DMS 273 treated with DMSO at 0.1 percent for 48 hours (cell line): ENCODE measurements at regions not wholly inside any gene's neighbourhood (a gene's known extent, or its start where the extent isn't known, plus 50 kb on each side); places are given as distances from the start of the nearest gene placed in this dataset.

ENCODE experiments used
- DNase-seq: peaks from one replicate; lab custom pipeline; 2025; lab: John Stamatoyannopoulos, UW

GRCh38 chr1:87880098-87880760 lies 551.5 kb downstream of the LMO4 start:
- no peak for DNase-seq

GRCh38 chr1:87880764-87881163 lies 552.1 kb downstream of the LMO4 start:
- no peak for DNase-seq

- DNase-seq, result no peak
Measured at GRCh38 chr1:87883906-87884305, 555.2 kb downstream of the LMO4 start.

- no peak for DNase-seq
Measured at GRCh38 chr1:87884581-87884980, 555.9 kb downstream of the LMO4 start.

- no peak for DNase-seq
Measured at GRCh38 chr1:87885278-87886025, 556.8 kb downstream of the LMO4 start.

GRCh38 chr1:87887100-87887499 lies 558.4 kb downstream of the LMO4 start:
- DNase-seq, result no peak

GRCh38 chr1:87888446-87888845 lies 559.8 kb downstream of the LMO4 start:
- no peak for DNase-seq

- no peak for DNase-seq
Measured at GRCh38 chr1:87894062-87894461, 565.4 kb downstream of the LMO4 start.

- DNase-seq, result no peak
Measured at GRCh38 chr1:87897481-87897880, 568.8 kb downstream of the LMO4 start.

- DNase-seq, result no peak
Measured at GRCh38 chr1:87898431-87898830, 569.8 kb downstream of the LMO4 start.

GRCh38 chr1:87899017-87899416 lies 570.3 kb downstream of the LMO4 start:
- no peak for DNase-seq

GRCh38 chr1:87899746-87900145 lies 571.1 kb downstream of the LMO4 start:
- DNase-seq, result no peak

- DNase-seq, result no peak
Measured at GRCh38 chr1:87902830-87903229, 574.1 kb downstream of the LMO4 start.

- no peak for DNase-seq
Measured at GRCh38 chr1:87903242-87903641, 574.6 kb downstream of the LMO4 start.

GRCh38 chr1:87904651-87905050 lies 576.0 kb downstream of the LMO4 start:
- DNase-seq, result no peak

- no peak for DNase-seq
Measured at GRCh38 chr1:87905651-87906050, 577.0 kb downstream of the LMO4 start.

GRCh38 chr1:87906078-87906477 lies 577.4 kb downstream of the LMO4 start:
- DNase-seq, result no peak

- DNase-seq, result no peak
Measured at GRCh38 chr1:87913361-87913760, 584.7 kb downstream of the LMO4 start.

GRCh38 chr1:87914396-87914795 lies 585.7 kb downstream of the LMO4 start:
- no peak for DNase-seq

- DNase-seq, result no peak
Measured at GRCh38 chr1:87915771-87916170, 587.1 kb downstream of the LMO4 start.

GRCh38 chr1:87916965-87917364 lies 588.3 kb downstream of the LMO4 start:
- DNase-seq, result no peak

GRCh38 chr1:87918398-87918797 lies 589.7 kb downstream of the LMO4 start:
- no peak for DNase-seq

- no peak for DNase-seq
Measured at GRCh38 chr1:87922885-87923284, 594.2 kb downstream of the LMO4 start.
